Activated CD8-positive, alpha-beta T cell treated with anti-CD3 and anti-CD28 coated beads, Interleukin-2, amount 10 ng/mL, durations not matched to agents 7 days and 5 days (primary cell): ENCODE measurements at regions not wholly inside any gene's neighbourhood (a gene's known extent, or its start where the extent isn't known, plus 50 kb on each side); places are given as distances from the start of the nearest gene placed in this dataset.

Source experiments
- ATAC-seq: fragments of 150-1000 bp; cut with Tn5 transposase; one replicate; pipeline ENCODE4 v1.10.0; 2021; ENCODE audit warnings: moderate library complexity
- CTCF ChIA-PET: fragments of 350-600 bp; sonication (Branson Sonifier 250); formaldehyde crosslinking; loops from one replicate; lab custom pipeline; 2021; ENCODE audit warnings: antibody characterized with exemption; lab: Charles Lee
- POLR2A ChIA-PET: fragments of 350-600 bp; sonication (Branson Sonifier 250); formaldehyde crosslinking; loops from one replicate; lab custom pipeline; 2021; ENCODE audit warnings: antibody characterized with exemption; lab: Charles Lee
- DNase-seq: peaks from one replicate; pipeline ENCODE4 v3.0.0-alpha.2; 2020
- H3K27ac Mint-ChIP-seq: one replicate; pipeline ENCODE4 v1.8.0; 2021; ENCODE audit warnings: mild to moderate bottlenecking, mixed read lengths
- H3K27me3 Mint-ChIP-seq: one replicate; pipeline ENCODE4 v1.8.0; 2021; ENCODE audit warnings: low read depth, mixed read lengths
- H3K36me3 Mint-ChIP-seq: one replicate; pipeline ENCODE4 v1.8.0; 2021; ENCODE audit warnings: low read depth, mixed read lengths
- H3K4me1 Mint-ChIP-seq: one replicate; pipeline ENCODE4 v1.8.0; 2021; ENCODE audit warnings: low read depth, mixed read lengths
- H3K4me3 Mint-ChIP-seq: one replicate; pipeline ENCODE4 v1.8.0; 2021; ENCODE audit warnings: mild to moderate bottlenecking, mixed read lengths
- H3K9me3 Mint-ChIP-seq: one replicate; pipeline ENCODE4 v1.8.0; 2022; ENCODE audit warnings: mixed read lengths; ENCODE audit not compliant: insufficient read depth

GRCh38 chr6:134607411-134607810, 289.5 kb upstream of the SGK1 start:
- no peak for ATAC-seq
- no peak for DNase-seq
- CTCF ChIA-PET, result no interaction called here
- H3K27me3 Mint-ChIP-seq, result no peaks in the 10 kb centered on the region
- no peaks in the 10 kb centered on the region for H3K36me3 Mint-ChIP-seq
- POLR2A ChIA-PET, result no interaction called here
- no peak overlapping the region for H3K4me3 Mint-ChIP-seq
- no peaks in the 10 kb centered on the region for H3K4me1 Mint-ChIP-seq
- no peaks in the 10 kb centered on the region for H3K9me3 Mint-ChIP-seq
- no peak overlapping the region for H3K27ac Mint-ChIP-seq

- POLR2A ChIA-PET, result no interaction called here
- DNase-seq (no peak), ATAC-seq (no peak)
- Mint-ChIP-seq H3K4me3 (no peak overlapping the region), H3K9me3 (peaks cover 8% of the 10 kb centered on the region), H3K4me1 (no peaks in the 10 kb centered on the region), H3K36me3 (no peaks in the 10 kb centered on the region), H3K27ac (no peak overlapping the region), H3K27me3 (no peaks in the 10 kb centered on the region)
- CTCF ChIA-PET, result no interaction called here
Observed at GRCh38 chr6:134605034-134605433, 287.1 kb upstream of the SGK1 start.

- no peaks in the 10 kb centered on the region for H3K27me3 Mint-ChIP-seq
- H3K4me1 Mint-ChIP-seq, result no peaks in the 10 kb centered on the region
- POLR2A ChIA-PET, result no interaction called here
- H3K36me3 Mint-ChIP-seq, result no peaks in the 10 kb centered on the region
- H3K9me3 Mint-ChIP-seq, result peaks cover 8% of the 10 kb centered on the region
- no peak overlapping the region for H3K4me3 Mint-ChIP-seq
- ATAC-seq, result no peak
- DNase-seq, result no peak
- CTCF ChIA-PET, result no interaction called here
- H3K27ac Mint-ChIP-seq, result no peak overlapping the region
Observed at GRCh38 chr6:134604014-134604676, 286.2 kb upstream of the SGK1 start.

GRCh38 chr6:134603561-134603960, 285.6 kb upstream of the SGK1 start:
- no peaks in the 10 kb centered on the region for H3K4me1 Mint-ChIP-seq
- ChIA-PET POLR2A (no interaction called here), CTCF (no interaction called here)
- peaks cover 8% of the 10 kb centered on the region for H3K9me3 Mint-ChIP-seq
- no peaks in the 10 kb centered on the region for H3K36me3 Mint-ChIP-seq
- ATAC-seq (no peak), DNase-seq (no peak)
- H3K27ac Mint-ChIP-seq, result no peak overlapping the region
- H3K4me3 Mint-ChIP-seq, result no peak overlapping the region
- no peaks in the 10 kb centered on the region for H3K27me3 Mint-ChIP-seq

- Mint-ChIP-seq H3K4me1 (no peaks in the 10 kb centered on the region), H3K27me3 (no peaks in the 10 kb centered on the region), H3K4me3 (no peak overlapping the region), H3K27ac (no peak overlapping the region), H3K9me3 (peaks cover 8% of the 10 kb centered on the region), H3K36me3 (no peaks in the 10 kb centered on the region)
- ATAC-seq (no peak), DNase-seq (no peak)
- CTCF ChIA-PET, result no interaction called here
- POLR2A ChIA-PET, result no interaction called here
Observed at GRCh38 chr6:134602123-134602522, 284.2 kb upstream of the SGK1 start.

- peaks cover 8% of the 10 kb centered on the region for H3K9me3 Mint-ChIP-seq
- ChIA-PET POLR2A (no interaction called here), CTCF (no interaction called here)
- ATAC-seq, result no peak
- no peaks in the 10 kb centered on the region for H3K27me3 Mint-ChIP-seq
- no peak overlapping the region for H3K27ac Mint-ChIP-seq
- H3K4me3 Mint-ChIP-seq, result no peak overlapping the region
- no peaks in the 10 kb centered on the region for H3K36me3 Mint-ChIP-seq
- DNase-seq, result no peak
- H3K4me1 Mint-ChIP-seq, result no peaks in the 10 kb centered on the region
Observed at GRCh38 chr6:134600671-134601070, 282.8 kb upstream of the SGK1 start.

- no peak for ATAC-seq
- ChIA-PET POLR2A (no interaction called here), CTCF (no interaction called here)
- H3K36me3 Mint-ChIP-seq, result no peaks in the 10 kb centered on the region
- H3K9me3 Mint-ChIP-seq, result peaks cover 8% of the 10 kb centered on the region
- H3K27ac Mint-ChIP-seq, result no peak overlapping the region
- peaks cover 4% of the 10 kb centered on the region for H3K4me1 Mint-ChIP-seq
- H3K27me3 Mint-ChIP-seq, result no peaks in the 10 kb centered on the region
- H3K4me3 Mint-ChIP-seq, result no peak overlapping the region
- no peak for DNase-seq
Observed at GRCh38 chr6:134599079-134599478, 281.2 kb upstream of the SGK1 start.

- ChIA-PET CTCF (no interaction called here), POLR2A (no interaction called here)
Observed at GRCh38 chr6:134596191-134596590, 278.3 kb upstream of the SGK1 start.

GRCh38 chr6:134594881-134595280, 277.0 kb upstream of the SGK1 start:
- Mint-ChIP-seq H3K27ac (no peak overlapping the region), H3K4me3 (no peak overlapping the region), H3K9me3 (no peaks in the 10 kb centered on the region), H3K36me3 (no peaks in the 10 kb centered on the region), H3K27me3 (no peaks in the 10 kb centered on the region), H3K4me1 (peaks cover 4% of the 10 kb centered on the region)
- ATAC-seq, result no peak
- CTCF ChIA-PET, result no interaction called here
- POLR2A ChIA-PET, result interaction anchor here (0.9 kb wide), 1 partner anchor 37 kb away, joined by 3 read pairs; no protein-coding TSS in a partner anchor
- DNase-seq, result no peak

More at GRCh38 chr6:134596191-134596590, 278.3 kb upstream of the SGK1 start:
- no peak for ATAC-seq
- no peak for DNase-seq
- Mint-ChIP-seq H3K4me1 (peaks cover 4% of the 10 kb centered on the region), H3K4me3 (no peak overlapping the region), H3K27ac (no peak overlapping the region), H3K36me3 (no peaks in the 10 kb centered on the region), H3K27me3 (no peaks in the 10 kb centered on the region), H3K9me3 (peaks cover 8% of the 10 kb centered on the region)

GRCh38 chr6:134593887-134594286, 276.0 kb upstream of the SGK1 start:
- Mint-ChIP-seq H3K9me3 (no peaks in the 10 kb centered on the region), H3K27me3 (no peaks in the 10 kb centered on the region), H3K4me3 (no peak overlapping the region), H3K4me1 (peaks cover 4% of the 10 kb centered on the region), H3K27ac (no peak overlapping the region), H3K36me3 (no peaks in the 10 kb centered on the region)
- DNase-seq (no peak), ATAC-seq (no peak)
- POLR2A ChIA-PET, result no interaction called here
- CTCF ChIA-PET, result no interaction called here

- H3K4me3 Mint-ChIP-seq, result no peak overlapping the region
- no peaks in the 10 kb centered on the region for H3K9me3 Mint-ChIP-seq
- peaks cover 4% of the 10 kb centered on the region for H3K4me1 Mint-ChIP-seq
- H3K27me3 Mint-ChIP-seq, result no peaks in the 10 kb centered on the region
- POLR2A ChIA-PET, result interaction anchor here (0.8 kb wide), 1 partner anchor 70 kb away, joined by 3 read pairs; no protein-coding TSS in a partner anchor
- ATAC-seq (no peak), DNase-seq (no peak)
- H3K27ac Mint-ChIP-seq, result no peak overlapping the region
- CTCF ChIA-PET, result no interaction called here
- no peaks in the 10 kb centered on the region for H3K36me3 Mint-ChIP-seq
Observed at GRCh38 chr6:134593442-134593841, 275.5 kb upstream of the SGK1 start.

GRCh38 chr6:134593024-134593423, 275.1 kb upstream of the SGK1 start:
- no peak for DNase-seq
- Mint-ChIP-seq H3K9me3 (no peaks in the 10 kb centered on the region), H3K4me1 (peaks cover 4% of the 10 kb centered on the region), H3K27me3 (no peaks in the 10 kb centered on the region), H3K36me3 (no peaks in the 10 kb centered on the region), H3K4me3 (no peak overlapping the region), H3K27ac (no peak overlapping the region)
- ChIA-PET POLR2A (interaction anchor here (0.8 kb wide), 1 partner anchor 69 kb away, joined by 3 read pairs; no protein-coding TSS in a partner anchor), CTCF (no interaction called here)
- no peak for ATAC-seq

GRCh38 chr6:134590449-134590848, 272.5 kb upstream of the SGK1 start:
- no peaks in the 10 kb centered on the region for H3K36me3 Mint-ChIP-seq
- DNase-seq, result no peak
- H3K27ac Mint-ChIP-seq, result no peak overlapping the region
- H3K27me3 Mint-ChIP-seq, result no peaks in the 10 kb centered on the region
- CTCF ChIA-PET, result interaction anchor here (0.6 kb wide), 1 partner anchor 176 kb away, joined by 3 read pairs; no protein-coding TSS in a partner anchor
- no peak for ATAC-seq
- H3K9me3 Mint-ChIP-seq, result no peaks in the 10 kb centered on the region
- H3K4me3 Mint-ChIP-seq, result no peak overlapping the region
- H3K4me1 Mint-ChIP-seq, result peaks cover 4% of the 10 kb centered on the region
- POLR2A ChIA-PET, result no interaction called here
